Right cardiac atrium (tissue), 5 donors: ENCODE measurements at regions not wholly inside any gene's neighbourhood (a gene's known extent, or its start where the extent isn't known, plus 50 kb on each side); places are given as distances from the start of the nearest gene placed in this dataset.

Experiments used
- ATAC-seq, 2 donors: fragments of 200-7000 bp; cut with Tn5 transposase; one replicate each; pipeline versions ENCODE4 v1.8.0 to v1.9.1; 2020; ENCODE audit warnings: moderate library complexity in 2 of 2, mild to moderate bottlenecking in 1 of 2
- DNase-seq, 3 donors: peaks; one replicate each; pipeline ENCODE4 v3.0.0-alpha.2; 2020
- H3K27ac ChIP-seq: one replicate; pipeline ENCODE4 v1.5.1; 2013; ENCODE audit warnings: mild to moderate bottlenecking, low read length, control low read depth, moderate library complexity
- H3K27me3 ChIP-seq: one replicate; pipeline ENCODE4 v1.6.1; 2013; ENCODE audit not compliant: control insufficient read depth, insufficient read depth
- H3K4me1 ChIP-seq: one replicate; pipeline ENCODE4 v1.6.1; 2013; ENCODE audit warnings: low read length; ENCODE audit not compliant: control insufficient read depth, insufficient read depth
- H3K4me3 ChIP-seq: one replicate; pipeline ENCODE4 v1.5.1; 2013; ENCODE audit warnings: low read length, control low read depth
- H3K9me3 ChIP-seq: one replicate; pipeline ENCODE4 v1.6.1; 2013; ENCODE audit warnings: low read length; ENCODE audit not compliant: control insufficient read depth
- WGBS: extraction: QIAGEN DNeasy Blood & Tissue Kit; methylation state at CpG from one replicate; pipeline ENCODE4 v1.1.7; 2013; 5-methylcytosine and 5-hydroxymethylcytosine counted together
- intact Hi-C, 4 donors: fragments of 100-400 bp; cut with DNase I; formaldehyde crosslinking; loops; one replicate each; pipeline versions ENCODE4 v1.11.0 to v1.14.0; 2022 to 2023
- donor health status: healthy with polysubstance abuse.
- donor health status: DM: no; HTN: yes; CAD: no.
- donor health status: DM: no; HTN: no; CAD: no.
- donor health status: DM: no; HTN: yes; CAD: no; lungs with severe emphysema.
- donor health status: DM: yes; HTN: yes; CAD: no.

GRCh38 chr9:110101531-110102161 lies 106.3 kb downstream of the C9orf152 start:
- H3K4me1 ChIP-seq: peaks cover 17% of the 10 kb centered on the region
- ATAC-seq (no peak), DNase-seq (no peak)

GRCh38 chr9:110103257-110103656 lies 104.7 kb downstream of the C9orf152 start:
- Histone ChIP-seq H3K4me1 (peaks cover 17% of the 10 kb centered on the region), H3K27ac (no peak overlapping the region), H3K9me3 (no peaks in the 10 kb centered on the region), H3K4me3 (no peak overlapping the region), H3K27me3 (no peaks in the 10 kb centered on the region)
- ATAC-seq (no peak), DNase-seq (no peak)
- WGBS: 76% methylated on average over 2 of the region's 2 CpGs
- intact Hi-C loops: no loop called here

More at GRCh38 chr9:110101531-110102161, 106.3 kb downstream of the C9orf152 start:
- Histone ChIP-seq H3K27me3 (no peaks in the 10 kb centered on the region), H3K27ac (no peak overlapping the region), H3K4me3 (no peak overlapping the region), H3K9me3 (no peaks in the 10 kb centered on the region)
- intact Hi-C loops: no loop called here
- WGBS: 57% methylated on average over 8 of the region's 8 CpGs

GRCh38 chr9:110104261-110104809 lies 103.6 kb downstream of the C9orf152 start:
- DNase-seq (no peak), ATAC-seq (peak; percentile 23 to 36)
- intact Hi-C loops: no loop called here
- 41% methylated on average over 5 of the region's 5 CpGs for WGBS
- Histone ChIP-seq H3K27me3 (no peaks in the 10 kb centered on the region), H3K4me1 (peaks cover 18% of the 10 kb centered on the region), H3K9me3 (no peaks in the 10 kb centered on the region), H3K27ac (no peak overlapping the region), H3K4me3 (no peak overlapping the region)

GRCh38 chr9:110105107-110105506 lies 102.9 kb downstream of the C9orf152 start:
- ATAC-seq (no peak), DNase-seq (no peak)
- no peaks in the 10 kb centered on the region for H3K9me3 ChIP-seq
- intact Hi-C loops: no loop called here
- WGBS: 26% methylated on average over 2 of the region's 2 CpGs
- H3K4me3 ChIP-seq: no peak overlapping the region
- H3K4me1 ChIP-seq: peaks cover 20% of the 10 kb centered on the region
- H3K27me3 ChIP-seq: no peaks in the 10 kb centered on the region
- no peak overlapping the region for H3K27ac ChIP-seq

GRCh38 chr9:110106661-110107060 lies 101.3 kb downstream of the C9orf152 start:
- Histone ChIP-seq H3K9me3 (no peaks in the 10 kb centered on the region), H3K4me1 (peaks cover 17% of the 10 kb centered on the region), H3K4me3 (no peak overlapping the region), H3K27me3 (no peaks in the 10 kb centered on the region), H3K27ac (no peak overlapping the region)
- 75% methylated on average over 2 of the region's 2 CpGs for WGBS
- no peak for DNase-seq
- ATAC-seq: no peak
- intact Hi-C loops: no loop called here

GRCh38 chr9:110109333-110110092 lies 98.4 kb downstream of the C9orf152 start:
- Histone ChIP-seq H3K9me3 (no peaks in the 10 kb centered on the region), H3K27ac (no peak overlapping the region), H3K4me1 (peaks cover 7% of the 10 kb centered on the region), H3K4me3 (no peak overlapping the region), H3K27me3 (no peaks in the 10 kb centered on the region)
- intact Hi-C loops: no loop called here
- DNase-seq: no peak
- no peak for ATAC-seq
- WGBS: 66% methylated on average over 7 of the region's 7 CpGs

GRCh38 chr9:110110154-110110553 lies 97.8 kb downstream of the C9orf152 start:
- intact Hi-C loops: no loop called here
- no peaks in the 10 kb centered on the region for H3K27me3 ChIP-seq
- no peak overlapping the region for H3K27ac ChIP-seq
- WGBS: 73% methylated on average over 2 of the region's 2 CpGs
- ATAC-seq (no peak), DNase-seq (no peak)
- no peaks in the 10 kb centered on the region for H3K9me3 ChIP-seq
- no peak overlapping the region for H3K4me3 ChIP-seq
- peaks cover 12% of the 10 kb centered on the region for H3K4me1 ChIP-seq

- Histone ChIP-seq H3K27ac (no peak overlapping the region), H3K27me3 (no peaks in the 10 kb centered on the region), H3K4me3 (no peak overlapping the region), H3K4me1 (peaks cover 17% of the 10 kb centered on the region), H3K9me3 (no peaks in the 10 kb centered on the region)
- WGBS: 61% methylated on average over 3 of the region's 3 CpGs
- ATAC-seq (no peak), DNase-seq (no peak)
- intact Hi-C loops: no loop called here
These were observed 96.1 kb downstream of the C9orf152 start for GRCh38 chr9:110111868-110112267.

GRCh38 chr9:110112792-110113191 lies 95.2 kb downstream of the C9orf152 start:
- intact Hi-C loops: no loop called here
- Histone ChIP-seq H3K4me3 (no peak overlapping the region), H3K4me1 (peaks cover 17% of the 10 kb centered on the region), H3K27me3 (no peaks in the 10 kb centered on the region), H3K27ac (no peak overlapping the region), H3K9me3 (no peaks in the 10 kb centered on the region)
- WGBS: 91% methylated on average over 4 of the region's 4 CpGs
- DNase-seq: no peak
- no peak for ATAC-seq

GRCh38 chr9:110114086-110114858 lies 93.7 kb downstream of the C9orf152 start:
- intact Hi-C loops: no loop called here
- peaks cover 16% of the 10 kb centered on the region for H3K4me1 ChIP-seq
- WGBS: 56% methylated on average over 10 of the region's 10 CpGs
- no peaks in the 10 kb centered on the region for H3K9me3 ChIP-seq
- no peak overlapping the region for H3K27ac ChIP-seq
- no peak for DNase-seq
- H3K27me3 ChIP-seq: no peaks in the 10 kb centered on the region
- no peak overlapping the region for H3K4me3 ChIP-seq
- peak in 1 of 2 donors; percentile 4 for ATAC-seq

GRCh38 chr9:110114859-110115201 lies 93.1 kb downstream of the C9orf152 start:
- H3K4me3 ChIP-seq: no peak overlapping the region
- WGBS: 26% methylated on average over 7 of the region's 7 CpGs

More at GRCh38 chr9:110114859-110115201, 93.1 kb downstream of the C9orf152 start:
- Histone ChIP-seq H3K4me1 (peaks cover 14% of the 10 kb centered on the region), H3K9me3 (no peaks in the 10 kb centered on the region), H3K27me3 (no peaks in the 10 kb centered on the region), H3K27ac (peak overlapping the region; percentile 64)
- intact Hi-C loops: no loop called here
- peak; percentile 83 for ATAC-seq
- peak in 1 of 3 donors; percentile 60 for DNase-seq
